Tongue (tissue), 1 donor: ENCODE measurements at regions not wholly inside any gene's neighbourhood (a gene's known extent, or its start where the extent isn't known, plus 50 kb on each side); places are given as distances from the start of the nearest gene placed in this dataset.
"Not testable (repeated sequence)": the region's sequence is repeated elsewhere in the genome, so short reads cannot be mapped to it uniquely, and the experiment has no call there.

ENCODE experiments used
- DNase-seq: peaks from one replicate; pipeline ENCODE4 v3.0.0-alpha.2; 2015

DNA sequence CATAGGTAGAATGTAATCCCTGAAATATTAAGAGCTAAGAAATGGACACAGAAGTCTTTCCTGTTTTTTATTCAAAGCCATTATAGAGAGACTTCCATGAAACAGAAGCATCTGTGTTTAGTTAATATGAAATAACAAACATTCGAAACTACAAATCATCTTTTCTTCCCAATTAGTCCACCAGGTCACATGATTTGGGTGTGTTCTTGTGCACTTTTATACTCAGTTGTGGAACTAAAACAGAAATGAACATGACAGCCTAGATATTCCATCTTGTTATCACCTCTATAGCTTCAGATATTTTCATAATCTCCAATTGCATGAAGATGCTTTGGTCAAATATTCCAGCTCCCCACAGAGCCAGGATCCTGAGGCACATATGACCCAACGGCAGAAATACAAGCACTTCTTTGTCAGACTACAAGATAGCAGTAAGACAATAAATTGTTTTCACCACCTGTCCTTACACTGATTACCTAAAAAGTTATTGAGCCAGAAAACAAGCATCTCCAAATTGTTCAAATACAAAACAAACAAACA, 116.8 kb upstream of the BEND6 start:
- no peak for DNase-seq

- no peak for DNase-seq
These were observed 117.5 kb upstream of the BEND6 start for GRCh38 chr6:56837322-56837894.

- DNase-seq, result no peak
These were observed 119.3 kb upstream of the BEND6 start for GRCh38 chr6:56835612-56836011.

- DNase-seq, result no peak
These were observed 121.0 kb upstream of the BEND6 start for GRCh38 chr6:56833873-56834272.

DNA sequence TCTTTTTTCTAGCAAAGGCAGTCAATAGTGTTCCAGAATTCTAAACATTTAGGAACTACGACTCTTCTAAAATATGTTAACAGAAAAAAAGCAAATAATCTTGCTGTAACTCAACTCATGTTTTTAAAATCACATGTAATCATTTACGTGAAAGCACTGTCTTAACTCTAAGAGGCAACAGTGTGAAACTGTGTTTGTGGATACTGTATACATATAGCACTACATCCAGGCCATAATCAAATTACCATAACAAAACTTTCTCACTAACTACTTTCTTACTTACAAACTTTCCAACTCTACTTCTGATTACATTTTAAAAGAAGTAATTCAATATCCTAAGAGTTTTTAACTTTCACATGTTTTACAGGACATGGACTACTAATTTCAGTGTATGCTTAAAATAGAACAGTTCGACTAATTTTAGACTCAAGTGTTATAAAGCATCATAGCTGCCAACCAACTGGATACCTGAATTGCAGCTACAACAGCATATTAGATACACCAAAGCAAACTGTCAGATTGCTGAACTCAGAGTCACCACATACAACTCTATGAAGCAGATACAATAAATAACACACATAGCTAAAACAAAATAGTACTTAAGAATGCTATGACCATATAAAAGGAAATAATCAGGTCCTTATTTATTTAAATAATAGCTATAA, 121.6 kb upstream of the BEND6 start:
- DNase-seq, result peak; percentile 28

GRCh38 chr6:56832225-56832624, 122.7 kb upstream of the BEND6 start:
- no peak for DNase-seq

DNA sequence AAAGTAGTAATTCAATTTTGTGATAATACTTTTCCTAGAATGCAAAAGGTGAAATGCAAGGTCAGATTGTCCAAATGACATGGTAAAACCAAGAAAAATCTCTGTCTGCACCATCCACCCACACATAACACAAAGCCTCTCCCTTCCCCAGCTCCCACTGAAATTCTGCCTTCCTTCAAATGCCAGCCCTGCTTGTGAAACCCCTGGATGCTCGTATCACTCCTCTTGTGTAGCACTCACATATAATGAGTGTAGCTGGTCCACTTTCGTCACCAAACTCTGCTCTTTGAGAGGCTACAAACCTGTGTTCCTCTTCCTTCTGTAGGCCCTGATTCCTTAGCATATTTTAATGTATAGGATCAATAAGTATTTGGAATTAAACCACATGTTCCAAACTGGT, 123.6 kb upstream of the BEND6 start:
- no peak for DNase-seq

DNA sequence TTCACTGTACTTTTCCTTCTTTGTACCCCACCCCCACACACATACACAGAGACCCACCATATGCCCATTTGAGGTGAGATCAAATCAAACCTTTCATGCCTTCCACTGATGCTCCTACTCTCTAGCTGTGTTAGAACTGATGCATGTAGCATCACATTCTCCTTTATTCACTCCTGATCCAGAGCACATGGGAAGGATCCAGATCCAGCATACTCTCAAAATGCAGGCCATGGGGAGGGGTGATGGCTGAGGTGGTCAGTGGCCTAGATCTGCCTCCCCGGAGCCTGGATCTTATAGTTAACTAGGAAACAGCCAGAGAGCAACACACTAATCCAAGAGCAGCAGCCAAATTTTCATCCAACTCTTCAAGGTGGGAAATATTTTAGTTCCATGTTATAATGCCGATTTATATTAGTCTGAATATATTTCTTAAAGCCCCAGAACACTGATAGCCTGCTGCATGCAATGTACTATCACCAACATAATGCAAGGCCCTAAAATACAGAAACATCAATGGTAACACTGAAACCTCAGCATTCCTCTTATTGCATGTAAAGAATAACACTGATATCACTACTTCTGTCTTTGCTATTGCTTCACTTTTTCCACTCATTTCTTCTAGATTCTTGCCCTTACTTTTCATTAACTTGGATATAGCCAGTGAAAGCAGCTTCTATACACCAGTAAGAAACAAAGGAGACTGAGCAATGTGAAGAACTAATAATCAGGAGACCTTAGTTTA, 126.8 kb upstream of the BEND6 start:
- no peak for DNase-seq

DNA sequence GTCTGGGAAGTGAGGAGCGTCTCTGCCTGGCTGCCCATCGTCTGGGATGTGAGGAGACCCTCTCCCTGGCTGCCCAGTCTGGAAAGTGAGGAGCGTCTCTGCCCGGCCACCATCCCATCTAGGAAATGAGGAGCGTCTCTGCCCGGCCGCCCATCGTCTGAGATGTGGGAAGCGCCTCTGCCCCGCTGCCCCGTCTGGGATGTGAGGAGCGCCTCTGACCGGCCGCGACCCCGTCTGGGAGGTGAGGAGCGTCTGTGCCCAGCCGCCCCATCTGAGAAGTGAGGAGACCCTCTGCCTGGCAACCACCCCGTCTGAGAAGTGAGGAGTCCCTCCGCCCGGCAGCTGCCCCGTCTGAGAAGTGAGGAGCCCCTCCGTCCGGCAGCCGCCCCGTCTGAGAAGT, 130.5 kb upstream of the BEND6 start:
- DNase-seq, result not testable (repeated sequence)

- DNase-seq, result no peak
These were observed 133.9 kb upstream of the BEND6 start for GRCh38 chr6:56821005-56821432.

GRCh38 chr6:56820060-56820459, 134.8 kb upstream of the BEND6 start:
- no peak for DNase-seq

DNA sequence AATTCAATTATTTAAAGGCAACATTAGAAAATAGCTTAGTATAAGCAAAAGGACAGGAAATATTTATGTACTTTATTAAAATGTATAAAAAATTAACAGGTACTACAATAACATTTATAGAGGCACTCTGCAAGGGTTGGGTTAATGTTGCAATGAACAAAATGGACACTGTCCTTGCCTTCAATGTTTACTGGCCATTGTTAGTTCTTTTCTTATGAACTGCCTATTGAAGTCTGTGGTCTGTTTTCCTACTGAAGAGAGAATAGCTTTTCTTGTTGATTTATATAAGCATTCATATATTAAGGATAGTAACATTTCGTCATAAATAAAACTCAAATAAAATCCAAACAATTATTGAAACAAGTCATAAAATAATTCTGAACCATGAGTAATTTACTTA, 135.3 kb upstream of the BEND6 start:
- DNase-seq, result no peak

- no peak for DNase-seq
These were observed 138.5 kb upstream of the BEND6 start for GRCh38 chr6:56816370-56816769.

DNA sequence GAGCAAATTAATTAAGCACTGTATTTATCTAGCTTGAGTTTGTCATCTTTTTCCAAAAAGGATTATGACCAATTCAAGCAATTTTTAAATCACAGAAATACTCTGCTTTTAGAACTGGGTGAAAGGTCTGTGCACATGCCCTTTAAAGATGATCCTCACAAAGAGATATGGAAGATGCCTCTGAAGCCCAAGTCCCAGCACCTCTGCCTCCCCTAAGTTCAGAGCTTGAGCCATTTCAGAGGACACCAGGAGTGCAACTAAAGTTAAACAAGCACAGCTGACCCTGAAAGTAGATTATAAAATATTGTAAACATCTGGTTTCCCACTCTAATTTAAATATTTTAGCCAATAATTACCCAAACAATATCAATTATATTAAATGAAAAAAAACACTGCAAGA, 139.5 kb upstream of the BEND6 start:
- no peak for DNase-seq

DNA sequence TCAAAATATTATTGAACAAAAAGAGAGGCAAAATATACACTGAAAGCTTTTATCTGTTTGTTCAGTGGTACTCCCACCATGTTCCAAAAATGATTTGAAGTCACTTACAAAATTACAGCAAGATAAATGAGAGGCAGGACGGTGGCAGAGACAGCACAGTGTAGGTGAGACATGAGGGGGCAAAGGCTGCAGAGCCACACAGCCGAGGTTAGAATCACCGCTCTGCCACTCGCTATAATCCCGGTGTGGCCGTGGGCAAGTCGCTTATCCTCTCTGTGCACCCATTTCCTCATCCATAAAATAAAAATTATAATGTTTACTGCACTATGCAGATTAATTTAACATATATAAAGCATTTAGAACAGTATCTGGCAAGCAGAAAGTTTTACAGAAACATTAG, 140.1 kb upstream of the BEND6 start:
- DNase-seq, result no peak

DNA sequence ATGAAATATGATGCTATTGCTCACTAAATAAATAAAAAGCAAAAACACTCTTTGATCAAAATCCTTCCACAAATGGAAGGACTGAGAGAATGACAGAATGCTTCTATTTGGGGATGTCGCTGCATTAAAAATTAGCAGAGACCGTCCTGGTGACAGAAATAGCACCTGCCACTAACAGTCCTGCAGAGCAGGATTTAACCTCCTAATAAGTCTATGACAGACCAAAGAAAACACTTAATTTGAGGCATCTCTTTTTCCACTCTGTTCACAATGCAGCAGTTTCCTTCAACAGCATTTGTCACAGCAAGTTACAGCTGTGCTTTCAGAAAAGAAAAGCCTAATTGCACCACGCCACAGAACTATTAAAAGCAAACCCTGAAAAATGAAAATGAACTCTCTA, 140.6 kb upstream of the BEND6 start:
- DNase-seq, result peak; percentile 40

- not testable (repeated sequence) for DNase-seq
These were observed 142.1 kb upstream of the BEND6 start for GRCh38 chr6:56812851-56813250.

- peak; percentile 76 for DNase-seq
These were observed 146.0 kb upstream of the BEND6 start for GRCh38 chr6:56808871-56809359.

DNA sequence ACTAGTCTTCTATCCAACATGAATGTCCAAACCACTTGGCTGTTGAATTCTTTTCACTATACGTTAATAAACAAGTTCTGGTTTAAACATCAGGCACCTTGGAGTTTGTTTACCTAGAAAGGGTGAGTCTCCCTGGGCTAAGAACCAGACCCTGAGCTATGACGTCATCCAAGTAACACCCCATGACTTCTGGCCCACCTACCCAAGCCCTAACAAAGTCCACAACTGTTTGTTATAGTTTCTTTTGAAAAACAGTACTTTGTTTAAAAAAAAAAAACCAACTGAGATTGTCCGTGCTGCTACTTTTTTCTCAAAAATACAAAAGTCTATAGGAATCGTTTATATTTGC, 146.9 kb upstream of the BEND6 start:
- DNase-seq, result no peak

DNA sequence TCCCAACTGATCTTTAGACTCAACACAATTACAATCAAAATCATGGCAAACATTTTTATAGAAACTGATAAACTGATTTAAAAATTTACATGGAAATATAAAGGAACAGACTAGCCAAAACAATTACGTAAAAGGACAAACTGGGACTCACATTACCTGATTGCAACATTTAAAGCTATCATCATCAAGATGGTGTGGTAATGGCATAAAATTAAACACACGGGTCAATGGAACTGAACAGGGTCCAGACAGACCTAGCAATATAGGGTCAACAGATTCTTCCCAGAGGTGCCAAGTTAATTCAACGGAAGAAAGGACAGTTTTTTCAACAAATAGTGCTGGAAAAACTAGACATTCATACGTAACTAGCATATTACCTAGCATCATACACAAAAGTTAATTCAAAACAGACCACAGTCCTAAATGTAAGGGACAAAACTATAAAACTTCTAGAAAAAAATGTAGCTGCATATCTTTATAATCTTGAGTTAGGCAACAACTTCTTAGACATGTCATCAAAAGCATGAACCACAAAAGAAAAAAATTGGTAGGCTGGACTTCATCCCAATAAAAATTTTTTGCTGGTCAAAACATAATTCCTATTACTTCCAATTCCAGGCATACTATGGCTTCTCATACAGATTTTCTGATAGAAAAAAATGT, 147.4 kb upstream of the BEND6 start:
- no peak for DNase-seq

- peak; percentile 49 for DNase-seq
These were observed 148.5 kb upstream of the BEND6 start for GRCh38 chr6:56806368-56806767.

- DNase-seq, result no peak
These were observed 149.9 kb upstream of the BEND6 start for GRCh38 chr6:56804996-56805395.

DNA sequence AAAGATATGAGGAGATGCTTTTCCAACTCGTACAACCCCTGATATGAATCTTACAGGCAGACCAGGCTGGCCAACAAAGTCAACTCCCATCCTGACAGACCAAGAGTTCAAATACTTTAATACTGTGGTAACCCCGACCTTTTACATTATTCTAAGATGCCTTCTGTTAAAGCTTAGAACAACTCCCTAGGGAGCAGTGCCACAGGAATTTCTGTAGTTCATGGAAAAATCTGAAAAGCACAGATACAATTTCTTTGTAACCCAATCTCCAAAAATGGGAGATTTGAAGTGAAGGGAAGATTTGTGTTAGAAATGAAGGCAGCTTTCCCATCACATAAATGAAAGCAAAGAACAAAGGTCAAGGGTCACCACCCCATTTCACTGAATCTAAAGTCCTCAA, 151.3 kb upstream of the BEND6 start:
- no peak for DNase-seq
